ENCODE measurements at regions not wholly inside any gene's neighbourhood (a gene's known extent, or its start where the extent isn't known, plus 50 kb on each side); places are given as distances from the start of the nearest gene placed in this dataset.

GRCh38 chr10:36574207-36574606, 551.2 kb upstream of the ANKRD30A start:
- no peak for TF ChIP-seq POLR2AphosphoS5 (IDR thresholded peaks at IDR 0.05; ENCODE audit: low read depth, low read length)
- TF ChIP-seq TAF1 (IDR thresholded peaks at IDR 0.05; ENCODE audit: low read depth, low read length), result no peak
- TF ChIP-seq PAX5 (IDR thresholded peaks at IDR 0.05; ENCODE audit: insufficient read depth, low read length, severe bottlenecking), result no peak
- TF ChIP-seq POLR2A (IDR thresholded peaks at IDR 0.05; ENCODE audit: low read depth, low read length), result no peak

Data from GM12891 (cell line).